Uterus (tissue), 3 donors: ENCODE measurements at regions not wholly inside any gene's neighbourhood (a gene's known extent, or its start where the extent isn't known, plus 50 kb on each side); places are given as distances from the start of the nearest gene placed in this dataset.

Experiments
- DNase-seq, 2 donors: peaks; one replicate each; pipeline ENCODE4 v3.0.0-alpha.2; 2019 to 2020
- H3K27ac ChIP-seq, 2 donors: fragments of 200-600 bp; sonication (generic); 1 replicate in 1 of 2; 2 replicates in 1 of 2; pipeline ENCODE4 v1.5.1; 2016 to 2018
- H3K27me3 ChIP-seq, 2 donors: fragments of 200-600 bp; sonication (generic); one replicate each; pipeline ENCODE4 v1.5.1; 2018 to 2019; ENCODE audit warnings: control low read depth in 1 of 2
- H3K36me3 ChIP-seq, 2 donors: fragments of 200-600 bp; sonication (generic); one replicate each; pipeline ENCODE4 v1.5.1; 2019; ENCODE audit warnings: control low read depth in 1 of 2
- H3K4me1 ChIP-seq, 2 donors: fragments of 200-600 bp; sonication (generic); one replicate each; pipeline ENCODE4 v1.5.1; 2018 to 2019; ENCODE audit warnings: control low read depth in 1 of 2
- H3K4me3 ChIP-seq, 2 donors: fragments of 200-600 bp; sonication (generic); 1 replicate in 1 of 2; 2 replicates in 1 of 2; pipeline ENCODE4 v1.5.1; 2018 to 2019; ENCODE audit warnings: mild to moderate bottlenecking in 1 of 2
- H3K9me3 ChIP-seq, 2 donors: fragments of 200-600 bp; sonication (generic); one replicate each; pipeline ENCODE4 v1.5.1; 2019; ENCODE audit warnings: control low read depth in 1 of 2
- CTCF ChIP-seq, 4 experiments: fragments of 200-600 bp in 2 of 4; fragments of 450-650 bp in 2 of 4; sonication (generic) in 2 of 4; IDR thresholded peaks; one replicate each; pipeline ENCODE4 v1.5.1; 2016 to 2019; ENCODE audit warnings: antibody characterized with exemption in 4 of 4, mild to moderate bottlenecking in 2 of 4, moderate library complexity in 1 of 4
- POLR2A ChIP-seq, 2 donors: fragments of 450-650 bp; IDR thresholded peaks; one replicate each; pipeline ENCODE4 v1.6.1; 2016; ENCODE audit warnings: antibody characterized with exemption in 2 of 2, mild to moderate bottlenecking in 1 of 2, moderate library complexity in 1 of 2
- intact Hi-C: fragments of 100-400 bp; cut with DNase I; formaldehyde crosslinking; loops from one replicate; pipeline ENCODE4 v1.15.1; 2023; ENCODE audit warnings: low total_unique reads
- donor health status: DM: yes; HTN: yes; CAD: no.

- Histone ChIP-seq H3K4me1 (no peaks in the 10 kb centered on the region), H3K9me3 (no peaks in the 10 kb centered on the region), H3K27me3 (no peaks in the 10 kb centered on the region), H3K36me3 (no peaks in the 10 kb centered on the region), H3K4me3 (no peak overlapping the region), H3K27ac (no peak overlapping the region)
- no peak for TF ChIP-seq POLR2A (IDR thresholded peaks at IDR 0.05)
- intact Hi-C loops, result no loop called here
- no peak for DNase-seq
These were observed 642.3 kb downstream of the MAFB start for GRCh38 chr20:40046703-40047102.

GRCh38 chr20:40037511-40037910, 651.5 kb downstream of the MAFB start:
- H3K4me3 ChIP-seq, result no peak overlapping the region
- no peaks in the 10 kb centered on the region for H3K36me3 ChIP-seq
- TF ChIP-seq CTCF (IDR thresholded peaks at IDR 0.05) (no peak), POLR2A (IDR thresholded peaks at IDR 0.05) (no peak)
- no peak overlapping the region for H3K27ac ChIP-seq
- H3K9me3 ChIP-seq, result no peaks in the 10 kb centered on the region
- intact Hi-C loops, result no loop called here
- H3K27me3 ChIP-seq, result no peaks in the 10 kb centered on the region
- no peaks in the 10 kb centered on the region for H3K4me1 ChIP-seq
- DNase-seq, result no peak

GRCh38 chr20:40029589-40029988, 659.4 kb downstream of the MAFB start:
- Histone ChIP-seq H3K27ac (no peak overlapping the region), H3K9me3 (no peaks in the 10 kb centered on the region), H3K4me3 (no peak overlapping the region), H3K4me1 (no peaks in the 10 kb centered on the region), H3K27me3 (no peaks in the 10 kb centered on the region), H3K36me3 (no peaks in the 10 kb centered on the region)
- intact Hi-C loops, result no loop called here
- TF ChIP-seq POLR2A (IDR thresholded peaks at IDR 0.05) (no peak), CTCF (IDR thresholded peaks at IDR 0.05) (no peak)
- no peak for DNase-seq

- Histone ChIP-seq H3K4me3 (no peak overlapping the region), H3K9me3 (no peaks in the 10 kb centered on the region), H3K27me3 (no peaks in the 10 kb centered on the region), H3K27ac (no peak overlapping the region), H3K4me1 (no peaks in the 10 kb centered on the region), H3K36me3 (no peaks in the 10 kb centered on the region)
- intact Hi-C loops, result no loop called here
- no peak for DNase-seq
- no peak for TF ChIP-seq POLR2A (IDR thresholded peaks at IDR 0.05)
- no peak for TF ChIP-seq CTCF (IDR thresholded peaks at IDR 0.05)
These were observed 669.5 kb downstream of the MAFB start for GRCh38 chr20:40019510-40019909.

GRCh38 chr20:40017765-40018164, 671.3 kb downstream of the MAFB start:
- H3K36me3 ChIP-seq, result no peaks in the 10 kb centered on the region
- intact Hi-C loops, result no loop called here
- TF ChIP-seq CTCF (IDR thresholded peaks at IDR 0.05), result no peak
- TF ChIP-seq POLR2A (IDR thresholded peaks at IDR 0.05), result no peak

DNA sequence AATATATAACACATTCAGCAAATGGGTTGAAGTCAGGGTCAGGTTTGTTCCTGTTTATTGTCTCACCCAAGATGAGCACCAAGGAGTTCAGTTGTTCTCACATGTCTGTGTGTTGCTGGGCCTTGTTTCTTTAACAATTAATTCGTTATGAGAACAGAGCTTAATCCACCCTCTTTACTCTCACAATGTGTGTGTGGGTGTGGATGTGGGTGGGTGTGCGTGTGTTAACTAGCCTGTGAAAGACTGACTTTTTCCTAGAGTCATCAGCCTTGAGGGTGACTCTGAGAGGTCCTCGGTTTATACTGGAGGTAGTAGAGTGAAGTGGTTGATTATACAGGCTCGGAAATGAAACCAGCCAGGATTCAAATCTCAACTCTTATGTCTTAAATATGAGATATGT, 672.1 kb downstream of the MAFB start:
- DNase-seq, result no peak
- no peak overlapping the region for H3K27ac ChIP-seq

More at GRCh38 chr20:40017765-40018164, 671.3 kb downstream of the MAFB start:
- Histone ChIP-seq H3K4me1 (no peaks in the 10 kb centered on the region), H3K27me3 (no peaks in the 10 kb centered on the region), H3K4me3 (no peak overlapping the region), H3K27ac (no peak overlapping the region), H3K9me3 (no peaks in the 10 kb centered on the region)
- no peak for DNase-seq

More for the DNA sequence above, 672.1 kb downstream of the MAFB start:
- Histone ChIP-seq H3K27me3 (no peaks in the 10 kb centered on the region), H3K36me3 (no peaks in the 10 kb centered on the region), H3K4me1 (no peaks in the 10 kb centered on the region), H3K9me3 (no peaks in the 10 kb centered on the region), H3K4me3 (no peak overlapping the region)
- no peak for TF ChIP-seq POLR2A (IDR thresholded peaks at IDR 0.05)
- no peak for TF ChIP-seq CTCF (IDR thresholded peaks at IDR 0.05)
- intact Hi-C loops, result no loop called here
